GM18499 (cell line): ENCODE measurements at regions not wholly inside any gene's neighbourhood (a gene's known extent, or its start where the extent isn't known, plus 50 kb on each side); places are given as distances from the start of the nearest gene placed in this dataset.

Experiments used
- ATAC-seq: cut with Tn5 transposase; IDR thresholded peaks from one replicate; pipeline ENCODE4 v1.9.1; 2021; ENCODE audit warnings: moderate number of reproducible peaks; ENCODE audit not compliant: insufficient read depth, unreplicated experiment

DNA sequence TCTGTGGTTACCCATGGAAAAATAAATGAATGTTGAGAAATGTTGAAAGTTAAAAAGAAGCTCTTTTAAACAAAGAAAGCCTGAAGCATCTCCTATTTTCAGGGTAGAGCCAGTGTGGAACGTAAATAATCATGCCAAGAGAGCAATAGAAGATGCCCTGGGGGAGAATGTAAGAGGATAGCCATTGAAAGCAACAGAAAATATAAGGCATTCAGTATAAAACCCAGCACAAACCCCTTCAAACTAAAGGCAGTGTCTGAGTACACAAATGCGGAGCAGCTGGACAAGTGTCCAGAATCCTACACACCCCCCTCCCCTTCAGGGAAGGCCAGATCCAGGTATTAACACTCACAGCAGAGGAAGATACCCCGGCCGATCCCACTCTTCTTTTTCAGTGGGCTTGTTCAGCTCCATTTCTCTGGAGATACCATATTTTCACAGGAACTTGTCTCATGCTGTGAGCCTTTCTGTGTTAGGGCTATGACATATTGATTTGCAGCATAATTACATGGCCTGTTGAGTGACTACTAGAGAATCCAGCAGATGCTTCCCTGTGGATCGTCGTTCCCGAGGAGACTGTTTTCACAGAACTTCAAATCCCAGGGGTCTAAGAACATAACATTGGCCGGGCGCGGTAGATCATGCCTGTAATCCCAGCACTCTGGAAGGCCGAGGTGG is 101.2 kb downstream of the PLK2 start:
- no peak for ATAC-seq

DNA sequence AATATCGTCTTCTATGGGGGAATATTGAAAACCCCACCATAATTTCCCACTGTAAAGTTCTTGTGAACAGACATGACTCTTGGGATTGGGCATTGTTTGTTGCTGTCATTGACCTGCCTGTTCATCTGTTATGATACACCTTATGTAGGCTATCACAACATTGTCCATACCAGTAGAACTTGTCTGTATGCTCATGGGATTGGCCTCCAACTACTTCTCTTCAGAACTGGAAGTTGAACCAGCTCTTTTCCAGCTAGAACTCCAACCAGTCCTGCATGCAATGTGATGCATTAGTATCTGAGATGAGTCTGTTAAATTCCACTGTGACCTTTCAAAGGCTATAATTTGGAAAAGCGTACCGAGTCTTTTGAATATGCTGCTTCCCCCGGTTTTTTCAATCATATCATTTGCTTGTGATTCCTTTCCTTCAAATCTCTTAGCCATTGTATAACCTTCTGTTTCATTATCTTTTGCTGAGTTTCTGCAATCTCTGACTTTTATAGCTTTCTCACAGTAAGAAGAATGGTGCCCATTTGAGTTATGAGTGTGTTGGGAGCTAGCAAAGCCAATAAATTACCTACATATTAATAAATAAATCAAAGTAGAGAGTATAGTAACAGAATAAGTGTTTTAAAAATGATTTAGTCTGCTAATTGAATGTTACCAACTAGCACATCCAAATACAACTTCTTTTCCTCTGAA is 101.9 kb downstream of the PLK2 start:
- ATAC-seq, result no peak

DNA sequence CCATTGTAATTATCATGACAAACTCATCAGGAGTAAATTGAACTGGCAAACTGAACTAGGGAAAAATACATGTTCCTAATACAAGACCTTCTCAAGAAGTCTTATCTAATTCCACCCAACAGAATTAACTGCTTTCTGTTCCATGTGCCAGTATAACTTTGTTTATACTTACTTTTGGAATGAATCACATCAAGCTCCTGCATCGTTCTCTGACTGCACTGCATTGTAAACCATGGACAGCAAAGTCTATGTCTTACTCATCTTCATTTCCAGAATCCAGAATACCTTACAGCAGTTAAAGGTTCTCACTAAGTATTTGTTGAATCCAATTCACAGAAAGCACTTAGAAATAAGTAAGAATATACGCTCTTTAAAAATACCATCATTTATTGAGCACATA is 102.8 kb downstream of the PLK2 start:
- ATAC-seq, result no peak

DNA sequence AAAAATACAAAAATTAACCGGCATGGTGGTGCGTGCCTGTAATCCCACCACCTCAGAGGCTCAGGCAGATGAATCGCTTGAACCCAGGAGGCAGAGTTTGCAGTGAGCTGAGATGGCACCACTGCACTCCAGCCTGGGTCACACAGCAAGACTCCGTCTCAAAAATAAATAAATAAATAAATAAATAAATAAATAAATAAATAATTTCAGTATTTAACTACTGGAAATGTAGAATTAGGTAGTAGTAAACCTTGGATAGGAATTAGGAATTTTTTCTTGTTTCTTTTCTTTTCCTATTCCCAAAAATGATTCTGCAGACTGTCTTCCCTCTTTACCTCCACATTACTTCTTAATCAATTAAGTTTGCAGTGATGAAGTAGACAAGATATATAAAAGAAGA is 103.2 kb downstream of the PLK2 start:
- no peak for ATAC-seq

DNA sequence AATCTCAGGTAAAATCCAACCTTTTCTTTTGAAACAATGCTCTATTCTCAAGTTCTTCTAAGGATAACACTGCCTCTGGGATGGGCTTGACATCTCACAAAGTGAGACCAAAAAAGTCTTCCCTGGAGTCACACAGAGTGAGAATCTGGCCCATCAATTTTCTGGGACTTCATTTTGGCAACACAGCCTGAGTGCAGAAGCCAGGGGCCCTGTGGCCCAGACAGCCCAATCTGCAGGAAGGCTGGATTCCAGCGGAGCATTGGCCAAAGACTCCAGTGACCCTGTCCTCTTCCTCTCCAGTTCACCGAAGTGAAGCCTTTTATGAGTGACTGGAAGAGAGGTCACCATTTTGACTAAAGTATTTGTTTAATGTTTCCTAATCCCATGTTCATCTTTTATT is 105.1 kb downstream of the PLK2 start:
- ATAC-seq, result no peak

DNA sequence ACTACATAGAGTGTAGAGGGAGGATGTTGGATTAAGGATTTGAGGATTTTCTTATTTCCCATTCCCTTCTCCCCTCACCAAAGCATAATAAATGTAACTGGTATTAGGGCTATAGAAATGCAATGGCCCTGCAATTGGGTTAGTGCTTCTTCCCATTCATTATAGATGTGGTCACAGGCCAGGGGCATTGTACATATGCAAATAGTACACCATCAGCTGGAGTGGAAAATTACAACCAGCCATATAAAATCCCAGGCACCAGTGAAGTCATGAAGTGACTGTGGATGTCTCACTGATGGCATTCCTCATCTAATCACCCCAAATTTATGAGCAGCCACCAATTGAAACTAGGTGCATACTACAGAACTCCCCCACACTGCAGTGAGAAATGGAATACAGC is 105.9 kb downstream of the PLK2 start:
- ATAC-seq, result no peak

DNA sequence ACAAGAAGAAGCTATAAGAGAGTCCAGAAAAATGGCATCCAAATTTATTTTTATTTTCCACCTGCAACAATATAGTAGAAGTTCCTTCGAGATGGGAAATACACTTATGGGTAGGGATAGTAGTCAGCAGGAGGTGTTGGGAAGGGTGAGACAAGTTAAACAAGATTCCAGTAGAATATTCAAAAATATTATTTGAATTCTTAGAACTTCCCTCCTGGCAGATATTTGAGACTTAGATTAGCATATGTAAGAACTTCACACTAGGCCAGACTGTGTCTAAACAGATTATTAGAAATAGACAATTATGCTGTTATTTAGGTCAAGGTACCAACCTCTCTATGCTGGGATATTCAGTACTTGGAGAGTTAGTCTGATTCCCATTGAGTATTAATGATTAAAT is 108.7 kb downstream of the PLK2 start:
- no peak for ATAC-seq

DNA sequence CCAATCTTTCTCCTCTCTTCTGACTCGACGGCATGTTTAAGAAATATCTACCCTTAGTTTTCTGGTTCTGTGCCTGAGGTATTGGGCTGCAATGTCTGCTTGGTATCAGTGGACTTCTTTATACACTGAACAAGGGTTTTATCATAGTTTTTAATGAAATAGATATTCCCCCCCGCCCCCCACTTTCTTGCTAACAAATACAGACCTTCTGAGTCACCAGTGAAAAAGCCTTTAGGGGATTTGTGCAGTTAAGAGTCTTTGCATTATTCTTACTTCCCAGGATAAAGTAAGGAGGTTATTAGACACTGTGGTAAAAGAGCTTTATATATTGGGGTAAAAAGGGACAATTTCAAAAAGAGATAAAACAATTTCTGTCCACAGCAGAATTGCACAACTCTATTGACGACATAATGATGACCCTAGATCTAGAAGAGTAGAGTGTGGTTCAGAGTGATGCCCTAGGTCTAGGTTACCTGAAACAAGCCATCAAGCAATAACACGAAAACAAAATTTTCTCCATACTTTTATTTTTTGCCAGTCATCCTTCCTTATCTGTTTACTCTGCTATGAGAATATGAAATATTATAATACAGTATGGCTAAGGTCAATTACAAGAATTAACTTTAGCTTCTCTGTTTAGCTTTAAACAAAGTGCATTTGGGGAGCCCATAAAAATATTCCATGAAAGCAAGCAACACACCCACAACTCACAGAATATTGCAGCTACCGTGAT is 110.7 kb downstream of the PLK2 start:
- ATAC-seq, result no peak

DNA sequence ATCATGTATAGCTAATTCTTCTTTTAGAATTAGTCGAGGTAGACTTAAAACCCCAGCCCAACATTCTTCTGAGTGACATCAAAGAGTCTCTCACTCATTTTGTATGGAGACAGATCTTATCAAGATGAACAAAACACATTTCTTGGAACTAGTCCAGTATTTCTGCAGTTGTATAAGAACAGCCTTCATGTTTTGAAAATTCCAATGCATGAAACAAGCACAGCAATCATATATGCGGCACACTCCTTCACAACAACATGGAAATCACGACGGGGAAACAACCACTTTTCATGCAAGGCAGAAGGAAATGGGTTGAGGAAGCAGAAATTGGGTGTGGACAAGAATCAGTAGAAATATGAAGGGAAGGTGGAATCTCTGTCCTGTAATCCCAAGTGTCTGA is 113.8 kb downstream of the PLK2 start:
- no peak for ATAC-seq

DNA sequence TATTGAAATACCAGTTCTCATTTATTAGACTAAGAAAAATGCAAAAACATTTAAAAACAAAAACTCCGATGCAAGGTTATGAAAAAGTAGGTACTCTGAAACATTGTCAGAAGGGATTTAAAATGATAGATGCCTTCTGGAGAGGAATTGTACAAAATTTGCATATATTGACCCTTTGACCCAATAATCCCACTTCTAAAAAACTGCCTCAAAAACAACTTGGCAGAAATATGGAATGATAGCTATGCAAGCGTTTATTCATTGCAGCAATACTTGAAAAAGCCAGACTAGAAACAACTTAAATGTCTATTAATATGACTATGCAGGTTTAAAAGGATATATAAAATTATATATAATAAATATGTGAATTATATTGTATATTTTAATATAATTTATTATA is 118.4 kb downstream of the PLK2 start:
- no peak for ATAC-seq

DNA sequence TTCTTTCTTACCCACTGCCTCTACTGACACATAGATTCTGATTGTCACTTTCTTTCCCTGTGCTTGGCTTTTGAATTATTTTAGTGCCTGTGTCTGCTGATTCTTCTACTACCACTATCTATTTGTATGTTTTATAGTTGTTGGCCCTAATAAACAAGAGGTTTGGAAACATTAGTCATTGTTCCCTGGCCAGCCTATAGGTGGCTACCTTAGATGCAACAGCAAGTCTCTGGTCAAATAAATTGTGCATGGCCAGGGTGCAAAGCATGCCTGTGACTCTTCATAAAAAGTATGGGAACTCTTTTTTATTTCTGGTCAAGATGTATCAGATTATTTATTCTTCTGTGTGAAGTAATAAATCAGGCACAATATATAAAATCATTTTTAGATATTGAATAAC is 124.4 kb downstream of the PLK2 start:
- ATAC-seq, result no peak

DNA sequence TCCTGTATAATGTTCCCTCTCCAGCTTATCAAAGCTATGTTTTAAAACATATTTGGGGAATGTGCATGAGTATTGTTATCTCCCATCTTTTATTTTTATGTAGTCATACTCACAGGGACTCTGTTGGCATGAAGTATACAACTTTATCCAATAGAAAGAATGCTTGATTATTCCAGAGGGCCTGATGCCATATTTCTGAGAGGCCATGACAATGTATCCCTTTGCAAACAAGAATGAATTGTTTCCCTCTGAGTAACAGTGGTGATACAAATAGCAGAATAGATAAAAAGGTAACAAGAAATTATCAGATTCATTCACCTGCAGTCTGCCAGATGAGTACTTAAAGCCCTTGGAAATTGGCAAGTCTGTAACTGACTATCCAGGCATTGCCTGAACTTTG is 125.9 kb downstream of the PLK2 start:
- ATAC-seq, result no peak

DNA sequence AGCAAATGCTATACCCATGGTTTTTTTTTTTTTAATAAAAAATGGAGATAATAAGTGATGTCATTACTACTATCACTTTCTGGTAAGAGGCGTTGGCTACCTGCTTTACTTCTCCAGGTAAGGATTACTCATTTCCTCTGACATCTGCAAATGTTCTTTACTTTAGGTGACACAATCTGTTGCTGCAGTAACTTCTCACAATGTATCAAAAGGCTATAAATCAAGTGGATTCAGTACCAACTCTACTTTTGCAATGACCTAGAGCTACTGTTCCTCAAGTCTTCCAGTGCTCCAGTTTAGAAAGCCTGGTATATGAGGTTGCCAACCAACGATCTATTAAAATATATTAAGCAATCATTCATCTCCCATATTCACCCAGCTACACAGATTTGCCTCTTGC is 129.1 kb downstream of the PLK2 start:
- no peak for ATAC-seq

DNA sequence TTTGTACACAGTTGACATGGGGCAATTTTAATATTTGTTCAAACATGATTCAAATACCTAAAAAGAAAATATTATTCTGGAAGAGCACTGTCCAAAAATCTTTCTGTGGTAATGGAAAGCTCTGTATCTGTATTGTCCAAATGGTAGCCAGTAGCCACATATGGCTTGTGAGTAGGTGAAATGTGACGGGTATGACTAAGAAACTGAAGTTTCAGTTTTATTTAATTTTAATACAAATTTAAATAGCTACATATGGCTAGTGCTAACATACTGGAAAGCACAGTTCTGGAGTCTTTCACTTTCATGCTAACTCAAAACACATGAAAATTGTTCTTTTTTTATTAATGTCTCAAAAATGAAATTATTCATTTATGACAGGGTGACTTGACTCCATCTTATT is 132.6 kb downstream of the PLK2 start:
- ATAC-seq, result peak; percentile 75

DNA sequence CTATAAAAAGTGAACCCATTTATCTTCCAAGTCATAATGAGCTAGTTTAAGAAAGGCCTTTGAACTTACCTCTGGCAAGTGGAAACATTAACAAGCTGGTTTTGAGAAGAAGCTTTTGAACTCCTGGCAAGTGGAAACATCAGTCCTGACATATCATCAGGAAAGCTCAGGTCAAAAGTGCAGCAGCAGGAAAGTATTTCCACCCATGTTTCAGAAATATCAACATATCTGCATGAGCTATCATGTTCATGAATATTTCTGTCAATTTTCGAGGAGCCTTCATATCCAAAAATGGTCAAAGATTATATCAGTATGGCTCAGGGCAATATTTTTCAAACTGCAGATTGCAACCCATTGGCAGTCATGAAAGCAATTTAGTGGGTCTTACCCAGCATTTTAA is 133.9 kb downstream of the PLK2 start:
- ATAC-seq, result no peak

DNA sequence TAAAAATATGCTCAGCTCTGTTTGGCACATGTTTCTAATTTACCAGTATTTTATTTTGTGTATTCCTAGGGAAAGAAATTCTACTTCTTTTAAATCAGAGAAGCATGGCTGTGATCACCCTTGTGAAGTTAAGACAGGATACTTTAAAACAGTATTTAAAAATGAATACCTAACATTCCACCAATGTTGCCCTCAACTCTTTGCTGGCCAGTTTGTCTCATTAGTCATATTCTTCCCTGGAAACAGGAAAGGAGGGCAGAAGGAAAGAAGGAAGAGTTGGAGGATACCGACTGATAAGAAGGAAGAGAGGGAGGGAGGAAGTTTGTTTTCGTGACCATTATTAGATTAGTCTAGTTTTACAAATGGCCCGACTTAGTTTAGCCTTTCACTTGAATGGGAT is 137.4 kb downstream of the PLK2 start:
- ATAC-seq, result no peak

DNA sequence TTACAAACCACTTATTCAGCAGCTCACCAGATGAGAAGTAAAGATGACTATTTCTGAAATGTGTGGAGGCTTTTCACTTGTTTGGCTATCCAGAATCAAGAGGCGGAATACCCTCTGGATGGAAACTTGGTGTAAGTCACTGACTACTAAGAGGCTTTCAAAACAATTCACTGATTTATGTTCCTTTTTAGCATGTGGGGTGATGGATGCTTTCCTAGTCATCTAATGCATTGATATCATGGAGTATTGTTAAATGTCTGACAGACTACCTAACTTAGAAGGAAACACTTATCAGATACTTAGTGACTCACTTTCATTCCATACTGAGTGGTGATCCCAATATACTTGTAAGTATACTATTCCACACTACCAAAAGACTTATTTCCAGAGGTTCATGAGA is 141.4 kb downstream of the PLK2 start:
- no peak for ATAC-seq

DNA sequence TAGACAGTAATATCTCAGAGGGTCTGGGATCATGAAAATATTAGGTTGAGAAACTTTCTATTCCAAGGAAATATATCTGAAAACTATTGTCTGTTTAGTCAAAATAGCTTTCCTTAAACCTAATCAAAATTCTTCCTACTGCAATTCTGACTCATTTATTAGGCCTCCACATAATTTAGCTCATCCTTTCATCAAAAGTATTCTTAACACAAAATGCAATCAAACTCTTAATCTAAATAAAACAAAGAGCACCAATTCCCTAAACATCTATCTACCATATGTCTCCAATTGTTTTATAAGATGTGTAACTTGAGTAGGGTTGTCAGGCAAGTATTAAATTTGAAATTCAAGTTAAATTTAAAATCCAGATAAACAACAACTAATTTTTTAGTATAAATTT is 142.1 kb downstream of the PLK2 start:
- no peak for ATAC-seq

DNA sequence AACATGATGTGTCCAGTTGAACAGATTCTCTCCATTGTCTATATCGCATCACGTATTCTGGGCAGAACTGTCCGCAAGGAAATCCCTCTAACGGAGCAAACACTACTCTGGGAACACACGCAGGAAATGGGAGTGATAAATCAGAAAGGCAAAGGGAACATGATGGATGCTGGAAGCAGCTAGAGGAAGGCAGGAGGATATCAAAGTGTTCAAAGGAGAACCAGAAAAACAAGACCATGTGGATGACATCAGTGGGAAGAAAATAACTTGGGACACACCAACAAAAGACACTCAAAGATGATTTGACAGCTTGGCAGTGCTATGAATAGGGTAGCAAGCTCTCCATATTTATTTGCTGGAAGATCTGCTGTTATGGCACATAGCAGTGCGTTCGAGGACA is 142.9 kb downstream of the PLK2 start:
- ATAC-seq, result no peak

DNA sequence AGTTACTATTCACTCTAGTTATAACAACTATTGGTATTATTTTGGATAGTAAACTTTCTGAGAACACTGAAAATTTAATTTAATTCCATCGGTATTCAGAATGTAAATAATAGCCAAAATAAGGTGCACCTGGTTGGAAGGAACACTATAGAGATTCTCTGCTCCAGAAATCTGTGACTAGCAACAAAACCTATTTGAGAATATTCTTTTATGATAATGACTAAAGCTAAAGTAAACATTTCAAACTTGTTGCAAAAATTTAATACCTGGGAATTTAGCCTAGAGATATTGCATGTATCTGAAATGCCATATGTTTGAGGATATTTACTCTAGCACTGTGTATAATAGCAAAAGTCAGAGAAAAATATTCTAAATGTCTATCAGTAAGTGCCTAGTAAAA is 144.1 kb downstream of the PLK2 start:
- no peak for ATAC-seq

DNA sequence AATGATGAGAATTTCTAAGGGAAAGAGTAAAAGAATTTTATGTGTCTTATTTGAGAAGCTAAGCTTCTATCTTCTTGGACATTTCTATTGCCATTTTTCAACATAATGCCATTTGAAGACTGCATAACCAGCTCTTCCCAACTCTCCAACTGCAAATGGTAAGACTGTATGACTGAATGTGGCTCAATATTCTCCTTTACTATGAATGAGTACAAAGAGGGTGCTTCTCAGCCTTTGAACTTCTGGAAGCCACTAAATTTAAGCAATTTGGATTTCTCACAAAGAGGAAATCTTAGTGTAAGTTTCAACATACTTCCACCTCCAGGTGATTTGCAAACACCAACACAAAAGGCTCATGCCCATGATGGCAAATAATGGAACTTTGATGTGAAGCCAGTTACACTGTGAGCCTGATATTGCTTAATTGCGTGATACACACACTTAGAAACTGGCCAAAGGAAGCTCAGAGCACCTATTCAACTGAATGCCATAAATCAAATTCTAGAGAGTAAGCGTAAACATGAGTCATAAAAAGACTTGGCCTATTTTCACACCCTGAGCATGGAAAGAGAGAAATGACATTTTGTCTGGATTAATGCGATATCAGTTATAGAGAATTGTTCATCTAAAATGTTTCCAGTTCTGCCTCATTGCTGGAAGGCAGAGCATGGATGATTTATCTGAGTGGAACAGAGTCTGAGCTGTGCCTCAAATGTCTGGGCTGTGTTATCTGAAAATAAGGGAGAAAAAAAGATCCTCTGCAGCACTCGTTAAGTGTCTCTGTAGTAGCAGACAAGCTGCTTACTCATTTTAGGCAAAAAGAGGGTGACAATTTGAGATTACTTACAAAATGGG is 145.3 kb downstream of the PLK2 start:
- no peak for ATAC-seq
